CD4-positive, CD25-positive, alpha-beta regulatory T cell (primary cell): ENCODE measurements at regions not wholly inside any gene's neighbourhood (a gene's known extent, or its start where the extent isn't known, plus 50 kb on each side); places are given as distances from the start of the nearest gene placed in this dataset.
A peak's percentile ranks its signal among the peaks of the same experiment; 100 is the strongest.
"Not testable (repeated sequence)": the region's sequence is repeated elsewhere in the genome, so short reads cannot be mapped to it uniquely, and the experiment has no call there.

Experiments
- ATAC-seq, 2 donors: fragments of 150-1000 bp; cut with Tn5 transposase; one replicate each; pipeline ENCODE4 v1.10.0; 2021; ENCODE audit warnings: low read depth in 2 of 2, moderate number of reproducible peaks in 2 of 2, moderate library complexity in 1 of 2
- DNase-seq, 3 donors: peaks; one replicate each; pipeline versions ENCODE4 v3.0.0 to v3.0.0-alpha.2; 2012 to 2022; ENCODE audit warnings: mixed read lengths in 1 of 3
- H3K27ac ChIP-seq: one replicate; pipeline ENCODE4 v1.7.0; 2013; ENCODE audit warnings: mild to moderate bottlenecking, low read length; ENCODE audit not compliant: insufficient read depth, poor library complexity, severe bottlenecking
- H3K27me3 ChIP-seq: one replicate; pipeline ENCODE4 v1.7.0; 2013; ENCODE audit warnings: low read length; ENCODE audit not compliant: control insufficient read depth, insufficient read depth
- H3K36me3 ChIP-seq: one replicate; pipeline ENCODE4 v1.7.0; 2013; ENCODE audit warnings: mild to moderate bottlenecking, low read length, moderate library complexity; ENCODE audit not compliant: control insufficient read depth, insufficient read depth
- H3K4me1 ChIP-seq: 2 replicates; pipeline ENCODE4 v1.7.0; 2013; ENCODE audit warnings: mild to moderate bottlenecking, low read length; ENCODE audit not compliant: insufficient read depth, control insufficient read depth, poor library complexity, severe bottlenecking
- H3K4me3 ChIP-seq: one replicate; pipeline ENCODE4 v1.7.0; 2013; ENCODE audit warnings: low read depth, mild to moderate bottlenecking, low read length, moderate library complexity
- H3K9me3 ChIP-seq, 2 experiments: 1 replicate in 1 of 2; 2 replicates in 1 of 2; pipeline ENCODE4 v1.7.0; 2013; ENCODE audit warnings: low read length in 2 of 2, mild to moderate bottlenecking in 1 of 2, moderate library complexity in 1 of 2; ENCODE audit not compliant: control insufficient read depth in 2 of 2
- H3K27ac Mint-ChIP-seq, 3 donors: one replicate each; pipeline ENCODE4 v1.8.0; 2020 to 2022; ENCODE audit warnings: mild to moderate bottlenecking in 3 of 3, mixed read lengths in 3 of 3, moderate library complexity in 2 of 3
- H3K27me3 Mint-ChIP-seq: one replicate; pipeline ENCODE4 v1.8.0; 2022; ENCODE audit warnings: mild to moderate bottlenecking, mixed read lengths
- H3K36me3 Mint-ChIP-seq: one replicate; pipeline ENCODE4 v1.8.0; 2020; ENCODE audit warnings: mixed read lengths
- H3K4me1 Mint-ChIP-seq, 4 donors: one replicate each; pipeline ENCODE4 v1.8.0; 2020 to 2022; ENCODE audit warnings: mixed read lengths in 4 of 4, mild to moderate bottlenecking in 1 of 4
- H3K4me3 Mint-ChIP-seq, 4 donors: one replicate each; pipeline ENCODE4 v1.8.0; 2020 to 2022; ENCODE audit warnings: mild to moderate bottlenecking in 4 of 4, mixed read lengths in 4 of 4, moderate library complexity in 3 of 4
- H3K9me3 Mint-ChIP-seq, 7 donors: one replicate each; pipeline ENCODE4 v1.8.0; 2020 to 2022; ENCODE audit warnings: mixed read lengths in 7 of 7, mild to moderate bottlenecking in 3 of 7, moderate library complexity in 2 of 7

DNA sequence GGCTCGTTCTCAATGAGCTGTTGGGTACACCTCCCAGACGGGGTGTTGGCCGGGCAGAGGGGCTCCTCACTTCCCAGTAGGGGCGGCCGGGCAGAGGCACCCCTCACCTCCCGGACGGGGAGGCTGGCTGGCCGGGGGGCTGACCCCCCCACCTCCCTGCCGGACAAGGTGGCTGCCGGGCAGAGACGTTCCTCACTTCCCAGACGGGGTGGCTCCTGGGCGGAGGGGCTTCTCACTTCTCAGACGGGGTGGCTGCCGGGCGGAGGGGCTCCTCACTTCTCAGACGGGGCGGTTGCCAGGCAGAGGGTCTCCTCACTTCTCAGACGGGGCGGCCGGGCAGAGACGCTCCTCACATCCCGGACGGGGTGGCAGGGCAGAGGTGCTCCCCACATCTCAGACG lies 160.7 kb downstream of the POTEC start:
- ATAC-seq, H3K27ac Mint-ChIP-seq, H3K4me3 Mint-ChIP-seq: not testable (repeated sequence)

DNA sequence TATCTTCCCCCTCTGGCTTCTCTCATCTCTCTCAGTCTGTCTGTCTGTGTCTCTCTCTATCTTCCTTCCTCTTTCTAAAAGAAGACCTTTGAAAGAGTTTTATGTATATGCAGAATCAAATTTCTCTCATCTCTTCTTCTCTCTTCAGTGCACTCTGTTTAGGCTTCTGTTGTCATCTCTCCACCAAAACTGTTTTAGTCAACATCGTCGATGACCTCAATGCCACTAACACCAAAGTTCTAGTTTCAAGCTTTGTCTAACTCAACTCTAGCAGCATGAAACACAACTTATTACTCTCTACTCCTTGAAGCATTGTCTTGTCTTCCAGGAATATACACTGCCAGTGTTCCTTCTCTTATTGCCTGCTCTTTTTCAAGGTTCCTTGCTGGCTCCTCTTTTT lies 163.9 kb downstream of the POTEC start:
- not testable (repeated sequence) for H3K27me3 ChIP-seq, H3K36me3 ChIP-seq, H3K27ac Mint-ChIP-seq, H3K9me3 ChIP-seq, H3K4me3 ChIP-seq, H3K4me1 Mint-ChIP-seq, DNase-seq, ATAC-seq, H3K4me3 Mint-ChIP-seq, H3K36me3 Mint-ChIP-seq, H3K27me3 Mint-ChIP-seq, H3K4me1 ChIP-seq, H3K27ac ChIP-seq, H3K9me3 Mint-ChIP-seq

More for the DNA sequence above, 160.7 kb downstream of the POTEC start:
- not testable (repeated sequence) for H3K27me3 ChIP-seq, DNase-seq, H3K4me3 ChIP-seq, H3K36me3 Mint-ChIP-seq, H3K36me3 ChIP-seq, H3K9me3 Mint-ChIP-seq, H3K4me1 ChIP-seq, H3K27ac ChIP-seq, H3K27me3 Mint-ChIP-seq, H3K4me1 Mint-ChIP-seq, H3K9me3 ChIP-seq

- not testable (repeated sequence) for H3K27ac Mint-ChIP-seq, H3K4me3 Mint-ChIP-seq, H3K27me3 ChIP-seq, H3K27ac ChIP-seq, H3K9me3 Mint-ChIP-seq, H3K4me3 ChIP-seq, H3K4me1 ChIP-seq, H3K9me3 ChIP-seq, DNase-seq, H3K4me1 Mint-ChIP-seq, H3K36me3 Mint-ChIP-seq, H3K36me3 ChIP-seq, ATAC-seq, H3K27me3 Mint-ChIP-seq
Measured at GRCh38 chr18:14378376-14378775, 165.0 kb downstream of the POTEC start.

DNA sequence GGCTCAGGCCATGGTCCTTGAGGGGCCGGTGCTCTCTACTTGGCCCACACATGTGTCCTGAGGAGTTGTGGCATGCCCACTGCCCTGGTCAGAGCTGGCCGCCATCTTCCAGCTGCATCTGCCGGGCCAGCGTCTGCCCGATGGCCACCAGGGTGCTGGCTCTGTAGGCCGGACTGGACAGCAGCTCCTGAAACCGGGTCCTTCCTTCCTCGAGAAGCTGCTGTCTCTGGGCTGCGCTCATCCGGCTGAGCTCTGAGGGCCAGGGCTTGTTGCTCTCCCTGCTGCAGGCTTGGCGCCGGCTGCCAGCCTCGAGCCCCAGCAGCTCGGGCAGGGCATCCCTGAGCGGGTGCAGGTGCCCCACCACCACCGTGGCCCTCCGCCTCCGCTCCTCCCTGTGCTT lies 182.1 kb downstream of the POTEC start:
- H3K4me1 Mint-ChIP-seq, H3K36me3 Mint-ChIP-seq, DNase-seq, H3K9me3 ChIP-seq, H3K4me3 ChIP-seq, ATAC-seq, H3K27ac ChIP-seq, H3K9me3 Mint-ChIP-seq, H3K27me3 Mint-ChIP-seq, H3K36me3 ChIP-seq, H3K27me3 ChIP-seq, H3K27ac Mint-ChIP-seq, H3K4me1 ChIP-seq, H3K4me3 Mint-ChIP-seq: not testable (repeated sequence)

DNA sequence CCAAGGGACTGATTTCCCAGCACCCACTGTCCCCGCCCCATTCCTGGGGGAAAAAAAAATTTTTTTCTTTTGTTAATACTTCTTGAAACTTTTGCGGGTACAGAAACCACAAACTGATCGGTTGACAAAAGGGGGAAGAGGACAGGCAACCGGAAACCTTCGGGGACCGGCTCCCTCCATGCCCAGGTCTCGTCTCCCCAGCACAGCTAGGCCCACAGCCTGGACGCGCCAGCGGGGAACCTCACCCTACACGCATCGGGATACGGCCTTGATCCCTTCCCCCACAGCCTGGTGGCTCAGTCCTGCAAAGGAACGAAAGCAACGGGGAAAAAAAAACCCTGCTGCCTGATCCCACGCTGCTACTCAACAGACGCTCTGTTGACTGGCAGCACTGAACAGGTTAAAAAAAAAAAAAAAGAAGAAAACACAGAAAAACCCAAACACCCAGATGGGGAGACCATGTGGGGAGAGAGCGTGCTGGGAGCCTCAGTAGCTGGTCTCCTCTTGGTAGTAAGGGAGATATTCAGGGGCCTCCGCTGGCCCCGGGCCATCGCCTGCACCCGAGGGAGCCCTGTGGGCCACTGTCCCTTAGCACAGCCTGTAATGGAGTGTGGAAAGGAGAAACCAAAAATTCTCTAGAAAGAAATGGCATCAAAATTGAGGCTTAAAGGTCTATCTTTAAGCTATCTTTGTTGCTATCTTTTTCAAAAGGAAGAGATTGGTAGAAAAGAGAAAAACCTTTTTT lies 185.7 kb downstream of the POTEC start:
- not testable (repeated sequence) for H3K27me3 ChIP-seq, H3K4me3 ChIP-seq, H3K27ac Mint-ChIP-seq, H3K27ac ChIP-seq, ATAC-seq, H3K36me3 Mint-ChIP-seq, H3K4me3 Mint-ChIP-seq, H3K36me3 ChIP-seq, H3K9me3 ChIP-seq, H3K9me3 Mint-ChIP-seq, H3K4me1 ChIP-seq, H3K27me3 Mint-ChIP-seq, H3K4me1 Mint-ChIP-seq, DNase-seq

DNA sequence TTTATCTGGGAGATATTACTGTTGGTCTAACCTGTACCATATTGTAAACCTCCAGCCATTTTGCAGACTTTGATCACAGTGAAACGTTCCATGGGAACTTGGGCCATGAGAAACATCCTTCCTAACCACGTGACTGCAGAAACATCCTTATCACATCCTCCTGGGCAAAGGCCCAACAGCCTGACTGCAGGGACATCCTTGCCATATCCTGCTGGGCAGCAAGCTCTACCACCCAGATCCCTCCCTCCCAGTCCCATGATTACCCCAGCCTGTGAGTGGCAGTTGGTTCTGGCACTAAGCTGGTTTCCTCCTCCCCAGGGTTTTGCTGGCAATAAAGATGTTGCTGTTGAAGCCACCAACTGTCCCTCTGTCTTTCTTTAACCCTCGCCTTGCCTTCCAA lies 201.2 kb downstream of the POTEC start:
- H3K27ac Mint-ChIP-seq, DNase-seq, H3K4me1 Mint-ChIP-seq, H3K27me3 Mint-ChIP-seq, H3K36me3 ChIP-seq, H3K4me1 ChIP-seq, H3K36me3 Mint-ChIP-seq, H3K9me3 Mint-ChIP-seq, H3K4me3 ChIP-seq, H3K27ac ChIP-seq, H3K9me3 ChIP-seq, H3K27me3 ChIP-seq, ATAC-seq: not testable (repeated sequence)
- H3K4me3 Mint-ChIP-seq = peak overlapping the region in 1 of 4 donors; percentile 24

DNA sequence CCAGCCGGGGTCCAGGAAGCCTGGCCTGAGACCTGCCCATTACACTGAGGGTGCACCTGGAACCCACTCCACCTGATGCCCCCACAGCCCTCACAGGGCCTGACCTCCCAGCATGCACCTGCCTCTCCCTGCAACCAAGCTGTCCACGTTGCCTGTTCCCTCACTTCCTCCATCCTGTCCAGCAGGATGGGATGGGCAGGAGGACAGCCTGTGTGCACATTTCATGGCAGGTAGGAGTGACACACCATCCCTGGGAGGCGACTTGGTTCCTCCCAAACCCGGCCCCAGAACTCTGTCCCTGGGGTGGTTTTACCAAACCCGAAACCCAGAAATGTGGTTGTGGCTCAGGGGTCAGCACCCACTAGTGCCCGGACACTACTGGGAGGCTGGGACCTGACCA lies 203.8 kb upstream of the ZNF519 start:
- not testable (repeated sequence) for H3K27ac Mint-ChIP-seq, DNase-seq, H3K9me3 Mint-ChIP-seq, H3K4me1 Mint-ChIP-seq, H3K4me3 ChIP-seq, H3K36me3 ChIP-seq, H3K27me3 Mint-ChIP-seq, H3K27ac ChIP-seq, H3K36me3 Mint-ChIP-seq, H3K27me3 ChIP-seq, H3K4me1 ChIP-seq, H3K9me3 ChIP-seq, H3K4me3 Mint-ChIP-seq, ATAC-seq

- H3K27ac ChIP-seq, H3K4me1 ChIP-seq, H3K9me3 Mint-ChIP-seq, H3K36me3 Mint-ChIP-seq, H3K9me3 ChIP-seq, H3K4me3 Mint-ChIP-seq, H3K4me1 Mint-ChIP-seq, H3K4me3 ChIP-seq, H3K36me3 ChIP-seq, DNase-seq, H3K27me3 Mint-ChIP-seq, H3K27ac Mint-ChIP-seq, H3K27me3 ChIP-seq, ATAC-seq: not testable (repeated sequence)
Measured at GRCh38 chr18:14321217-14321616, 189.0 kb upstream of the ZNF519 start.
